MM.1S (cell line): ENCODE measurements at regions not wholly inside any gene's neighbourhood (a gene's known extent, or its start where the extent isn't known, plus 50 kb on each side); places are given as distances from the start of the nearest gene placed in this dataset.

Source experiments
- DNase-seq: peaks from one replicate; pipeline ENCODE4 v3.0.0-alpha.2; 2015
- H2AFZ ChIP-seq: fragments of 300-600 bp; sonication (generic); 2 replicates; pipeline ENCODE4 v1.6.0; 2016; ENCODE audit warnings: antibody characterized with exemption, low read length
- H3F3A ChIP-seq: fragments of 300-600 bp; sonication (generic); 2 replicates; pipeline ENCODE4 v1.6.1; 2016; ENCODE audit warnings: mild to moderate bottlenecking, antibody characterized with exemption, low read length, moderate library complexity, mixed read lengths; ENCODE audit not compliant: insufficient read depth
- H3K27ac ChIP-seq: fragments of 300-600 bp; sonication (generic); 2 replicates; pipeline ENCODE4 v1.5.1; 2016; ENCODE audit warnings: mild to moderate bottlenecking, low read length
- H3K27me3 ChIP-seq: fragments of 300-600 bp; sonication (generic); replicated peaks from 2 replicates; pipeline ENCODE4 v1.6.0; 2016; ENCODE audit warnings: low read length; ENCODE audit not compliant: insufficient read depth
- H3K36me3 ChIP-seq: fragments of 300-600 bp; sonication (generic); replicated peaks from 2 replicates; pipeline ENCODE4 v1.6.1; 2016; ENCODE audit warnings: mild to moderate bottlenecking, low read length, mixed read lengths; ENCODE audit not compliant: insufficient read depth
- H3K4me1 ChIP-seq: fragments of 300-600 bp; sonication (generic); 2 replicates; pipeline ENCODE4 v1.6.1; 2016; ENCODE audit warnings: low read length, mixed read lengths
- H3K4me2 ChIP-seq: fragments of 300-600 bp; sonication (generic); 2 replicates; pipeline ENCODE4 v1.6.0; 2016; ENCODE audit warnings: low read depth, low read length
- H3K4me3 ChIP-seq: fragments of 300-600 bp; sonication (generic); 2 replicates; pipeline ENCODE4 v1.5.1; 2016; ENCODE audit warnings: low read length, mixed read lengths
- H3K79me2 ChIP-seq: fragments of 300-600 bp; sonication (generic); 2 replicates; pipeline ENCODE4 v1.6.1; 2016; ENCODE audit warnings: mixed run types, low read length, mixed read lengths
- H3K9ac ChIP-seq: fragments of 300-600 bp; sonication (generic); 2 replicates; pipeline ENCODE4 v1.6.1; 2016; ENCODE audit warnings: low read length, mixed read lengths
- H3K9me2 ChIP-seq: fragments of 300-600 bp; sonication (generic); replicated peaks from 2 replicates; pipeline ENCODE4 v1.6.1; 2016; ENCODE audit warnings: mild to moderate bottlenecking, low read length, mixed read lengths; ENCODE audit not compliant: insufficient read depth
- H3K9me3 ChIP-seq: fragments of 300-600 bp; sonication (generic); replicated peaks from 2 replicates; pipeline ENCODE4 v1.6.1; 2016; ENCODE audit warnings: mild to moderate bottlenecking, low read length, mixed read lengths; ENCODE audit not compliant: insufficient read depth
- H4K20me1 ChIP-seq: fragments of 300-600 bp; sonication (generic); 2 replicates; pipeline ENCODE4 v1.6.1; 2016; ENCODE audit warnings: mild to moderate bottlenecking, low read length, moderate library complexity, mixed read lengths; ENCODE audit not compliant: insufficient read depth
- CTCF ChIP-seq: fragments of 300-600 bp; sonication (generic); IDR thresholded peaks from 2 replicates; pipeline ENCODE4 v1.5.1; 2016; ENCODE audit warnings: antibody characterized with exemption, low read length, mixed read lengths
- EZH2 ChIP-seq: fragments of 300-600 bp; sonication (generic); optimal IDR thresholded peaks from 2 replicates; pipeline ENCODE3; 2017; ENCODE audit warnings: low read depth, mild to moderate bottlenecking, antibody characterized with exemption, low read length, mixed read lengths
- EZH2phosphoT487 ChIP-seq: fragments of 300-600 bp; sonication (generic); IDR thresholded peaks from 2 replicates; pipeline ENCODE4 v1.6.1; 2018; ENCODE audit warnings: antibody characterized with exemption, low read length

GRCh38 chr4:174111422-174111821 lies 172.0 kb downstream of the FBXO8 start:
- H3F3A ChIP-seq: no peaks in the 10 kb centered on the region
- no peak overlapping the region for H3K4me3 ChIP-seq
- no peak overlapping the region for H3K4me2 ChIP-seq
- no peaks in the 10 kb centered on the region for H3K79me2 ChIP-seq
- no peaks in the 10 kb centered on the region for H3K27me3 ChIP-seq
- H3K9me2 ChIP-seq: no peaks in the 10 kb centered on the region
- H4K20me1 ChIP-seq: no peaks in the 10 kb centered on the region
- no peak for DNase-seq
- no peaks in the 10 kb centered on the region for H3K9me3 ChIP-seq
- no peak overlapping the region for H3K9ac ChIP-seq
- H3K36me3 ChIP-seq: no peaks in the 10 kb centered on the region
- H3K4me1 ChIP-seq: peaks cover 4% of the 10 kb centered on the region; the same call in 1 of the 2 replicates
- H2AFZ ChIP-seq: no peak overlapping the region
- H3K27ac ChIP-seq: no peak overlapping the region
- no peak for TF ChIP-seq CTCF

- no peak for DNase-seq
- Histone ChIP-seq H3K79me2 (no peaks in the 10 kb centered on the region), H2AFZ (no peak overlapping the region), H3F3A (no peaks in the 10 kb centered on the region), H3K4me2 (no peak overlapping the region), H3K9me3 (no peaks in the 10 kb centered on the region), H3K4me3 (no peak overlapping the region), H3K27me3 (no peaks in the 10 kb centered on the region), H3K9ac (no peak overlapping the region), H3K9me2 (no peaks in the 10 kb centered on the region), H4K20me1 (no peaks in the 10 kb centered on the region), H3K36me3 (no peaks in the 10 kb centered on the region), H3K27ac (no peak overlapping the region), H3K4me1 (peaks cover 4% of the 10 kb centered on the region; the same call in 1 of the 2 replicates)
- TF ChIP-seq EZH2phosphoT487 (no peak), EZH2 (no peak), CTCF (no peak)
These were observed 173.3 kb downstream of the FBXO8 start for GRCh38 chr4:174110180-174110579.

- DNase-seq: no peak
- TF ChIP-seq EZH2: no peak
- TF ChIP-seq CTCF: no peak
- no peak for TF ChIP-seq EZH2phosphoT487
- Histone ChIP-seq H2AFZ (no peak overlapping the region), H3K79me2 (no peaks in the 10 kb centered on the region), H3K9ac (no peak overlapping the region), H4K20me1 (no peaks in the 10 kb centered on the region), H3K4me3 (no peak overlapping the region), H3K4me2 (no peak overlapping the region), H3K4me1 (peaks cover 4% of the 10 kb centered on the region; the same call in 1 of the 2 replicates), H3K9me2 (no peaks in the 10 kb centered on the region), H3K9me3 (no peaks in the 10 kb centered on the region), H3F3A (no peaks in the 10 kb centered on the region), H3K36me3 (no peaks in the 10 kb centered on the region), H3K27me3 (no peaks in the 10 kb centered on the region), H3K27ac (no peak overlapping the region)
These were observed 175.6 kb downstream of the FBXO8 start for GRCh38 chr4:174107746-174108354.
